HPDE6-E6E7 (cell line): ENCODE measurements at regions not wholly inside any gene's neighbourhood (a gene's known extent, or its start where the extent isn't known, plus 50 kb on each side); places are given as distances from the start of the nearest gene placed in this dataset.
A peak's percentile ranks its signal among the peaks of the same experiment; 100 is the strongest.

ENCODE experiments used
- DNase-seq: peaks from one replicate; pipeline ENCODE4 v3.0.0; 2011; ENCODE audit warnings: missing footprints; ENCODE audit errors: extremely low spot score

DNA sequence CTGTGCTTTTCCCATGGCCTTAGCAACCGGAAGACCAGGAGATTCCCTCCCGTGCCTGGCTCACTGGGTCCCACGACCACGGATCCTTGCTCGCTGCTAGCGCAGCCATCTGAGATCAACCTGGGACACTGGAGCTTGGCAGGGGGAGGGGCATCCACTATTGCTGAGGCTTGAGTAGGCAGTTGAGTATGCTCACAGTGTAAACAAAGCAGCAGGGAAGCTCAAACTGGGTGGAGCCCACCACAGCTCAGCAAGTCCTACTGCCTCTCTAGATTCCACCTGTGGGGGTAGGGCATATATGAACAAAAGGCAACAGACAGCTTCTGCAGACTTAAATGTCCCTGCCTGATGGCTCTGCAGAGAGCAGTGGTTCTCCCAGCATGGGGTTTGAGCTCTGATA is 697.0 kb downstream of the SORCS1 start:
- no peak for DNase-seq

- DNase-seq = no peak
Observed at GRCh38 chr10:106457522-106457921, 707.0 kb downstream of the SORCS1 start.

- no peak for DNase-seq
Observed at GRCh38 chr10:106454233-106454632, 710.3 kb downstream of the SORCS1 start.

DNA sequence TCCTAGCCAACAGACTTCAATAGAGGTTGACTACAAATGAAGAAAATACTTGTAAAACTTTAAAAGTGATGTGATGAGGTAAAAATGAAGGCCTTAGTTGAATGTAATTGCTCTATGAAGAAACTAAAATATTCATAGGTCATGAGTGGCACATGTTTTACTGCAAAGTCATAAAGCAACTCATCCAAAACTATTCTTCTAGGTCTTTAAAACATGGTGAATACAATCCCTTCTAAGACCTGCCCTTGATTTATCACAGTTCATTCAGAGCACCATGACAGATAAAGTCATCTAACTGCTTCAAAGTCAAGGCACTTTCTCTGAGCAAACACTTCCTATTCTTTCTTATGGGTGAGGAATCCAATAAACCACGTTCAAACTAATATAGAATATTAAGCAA is 713.5 kb downstream of the SORCS1 start:
- DNase-seq = no peak

- DNase-seq = no peak
Observed at GRCh38 chr10:106446920-106447319, 717.6 kb downstream of the SORCS1 start.

DNA sequence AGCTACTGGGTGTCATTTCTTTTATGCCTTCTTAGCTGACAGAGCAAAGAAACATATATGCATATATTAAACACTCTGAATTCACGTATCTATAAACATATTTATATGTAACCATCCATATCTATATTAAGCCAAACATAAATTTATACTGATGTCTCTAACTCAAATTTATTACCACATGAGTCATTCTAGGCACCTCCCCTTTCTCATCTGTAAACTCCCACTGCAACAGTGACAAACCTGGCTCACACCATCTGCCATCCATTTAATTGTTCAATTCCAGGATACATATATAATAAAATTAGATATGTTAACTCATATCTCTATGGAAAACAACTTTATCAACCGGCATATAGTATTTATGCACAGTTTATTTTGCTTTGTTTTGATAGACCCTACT is 722.3 kb downstream of the SORCS1 start:
- no peak for DNase-seq

GRCh38 chr10:106440767-106441166 is 723.7 kb downstream of the SORCS1 start:
- DNase-seq = peak; percentile 25

- no peak for DNase-seq
Observed at GRCh38 chr10:106440355-106440754, 724.2 kb downstream of the SORCS1 start.

DNA sequence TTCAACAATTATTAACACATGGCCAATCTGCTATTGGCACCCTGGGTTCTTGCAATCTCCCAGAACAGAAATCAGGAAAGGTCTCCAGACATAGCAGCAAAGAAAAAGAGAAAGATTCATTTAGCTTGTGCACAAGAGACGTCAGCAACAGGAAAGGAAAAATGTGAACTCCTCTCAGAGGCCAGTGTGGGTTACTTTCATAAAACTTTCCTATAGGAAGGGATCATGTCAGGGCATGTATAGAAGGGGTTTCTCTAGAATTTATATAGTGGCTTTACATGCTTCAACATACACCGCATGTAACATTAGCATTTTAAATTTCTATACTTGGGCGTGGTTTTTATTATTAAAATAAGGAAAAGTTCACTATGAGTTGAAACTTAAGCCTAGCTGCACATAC is 725.1 kb downstream of the SORCS1 start:
- DNase-seq = no peak

GRCh38 chr10:106438386-106438785 is 726.1 kb downstream of the SORCS1 start:
- DNase-seq = no peak

DNA sequence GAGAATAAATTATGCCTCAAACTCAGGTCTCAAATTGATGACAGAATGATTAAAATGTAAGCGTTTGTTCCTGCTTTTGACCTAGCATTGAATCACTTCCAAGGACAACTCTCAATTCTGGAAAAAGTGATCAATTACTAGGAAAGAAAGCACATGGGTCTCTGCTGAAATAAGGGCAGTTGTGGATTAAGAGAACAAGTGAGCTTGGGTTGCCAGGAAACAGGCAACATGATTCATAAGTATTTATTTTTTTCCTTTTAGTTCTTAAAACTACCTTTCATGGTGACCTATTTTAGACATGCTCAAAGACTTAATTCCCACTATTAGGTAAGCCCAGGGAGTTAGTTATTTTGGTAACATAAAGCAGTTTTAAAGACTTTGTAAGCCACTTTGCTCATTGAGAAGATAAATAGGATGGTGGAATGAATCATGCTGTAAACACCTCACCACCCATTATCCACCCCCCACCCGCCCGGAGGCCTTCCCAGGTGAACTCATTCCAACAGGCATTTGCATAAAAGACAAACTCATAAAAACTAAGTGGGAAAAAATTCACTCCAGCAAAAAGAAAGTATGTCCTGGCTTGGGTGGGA is 728.3 kb downstream of the SORCS1 start:
- DNase-seq = peak; percentile 36

DNA sequence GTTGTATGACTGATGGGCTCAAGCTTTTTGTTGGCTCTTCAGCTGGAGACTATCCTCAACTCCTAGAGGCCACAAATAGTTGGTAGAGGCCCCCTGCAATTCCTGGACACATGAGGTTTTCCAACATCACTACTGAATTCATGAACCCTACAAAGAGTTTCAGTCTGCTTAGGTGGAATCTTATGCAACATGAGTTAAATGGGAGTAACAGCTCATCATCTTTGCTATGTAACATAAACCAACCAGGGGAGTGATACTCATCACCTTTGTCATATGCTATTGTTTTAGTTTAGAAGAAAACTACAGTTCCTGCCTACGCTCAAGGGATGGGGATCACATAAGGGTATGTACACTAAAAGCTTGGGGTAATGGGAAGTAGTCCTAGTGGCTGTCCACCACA is 729.4 kb downstream of the SORCS1 start:
- DNase-seq = no peak

DNA sequence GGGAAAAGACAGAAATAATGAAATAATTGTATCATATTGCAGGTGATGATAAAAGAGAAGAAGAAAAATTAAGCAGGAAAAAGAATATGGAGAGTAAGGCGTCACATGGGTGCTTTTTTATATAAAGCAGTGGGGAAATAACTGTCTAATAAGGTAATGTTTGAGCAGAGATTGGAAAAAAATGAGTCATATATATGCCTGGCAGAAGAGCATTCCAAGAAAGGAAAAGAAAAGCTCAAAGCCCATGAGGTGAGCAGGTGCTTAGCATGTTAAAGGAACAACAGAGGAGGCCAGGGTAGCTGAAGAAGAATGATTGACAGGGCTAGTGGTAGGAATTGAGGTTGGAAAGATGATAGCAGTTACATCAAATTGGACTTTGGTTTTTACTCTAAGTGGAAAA is 739.5 kb downstream of the SORCS1 start:
- peak; percentile 17 for DNase-seq

GRCh38 chr10:106424054-106424453 is 740.5 kb downstream of the SORCS1 start:
- DNase-seq = peak; percentile 38

GRCh38 chr10:106410331-106410730 is 754.2 kb downstream of the SORCS1 start:
- no peak for DNase-seq

- DNase-seq = no peak
Observed at GRCh38 chr10:106405141-106405540, 759.4 kb downstream of the SORCS1 start.

- DNase-seq = no peak
Observed at GRCh38 chr10:106402458-106402857, 762.0 kb downstream of the SORCS1 start.

GRCh38 chr10:106401967-106402366 is 762.5 kb downstream of the SORCS1 start:
- no peak for DNase-seq

- no peak for DNase-seq
Observed at GRCh38 chr10:106401161-106401560, 763.3 kb downstream of the SORCS1 start.

GRCh38 chr10:106399112-106399511 is 765.4 kb downstream of the SORCS1 start:
- DNase-seq = no peak

- DNase-seq = no peak
Observed at GRCh38 chr10:106396192-106396591, 768.3 kb downstream of the SORCS1 start.

GRCh38 chr10:106395041-106395749 is 769.3 kb downstream of the SORCS1 start:
- no peak for DNase-seq

- DNase-seq = no peak
Observed at GRCh38 chr10:106392778-106393177, 771.7 kb downstream of the SORCS1 start.

GRCh38 chr10:106387063-106387462 is 777.4 kb downstream of the SORCS1 start:
- DNase-seq = no peak
